GM18511 (cell line): ENCODE measurements at regions not wholly inside any gene's neighbourhood (a gene's known extent, or its start where the extent isn't known, plus 50 kb on each side); places are given as distances from the start of the nearest gene placed in this dataset.
"Not testable (repeated sequence)": the region's sequence is repeated elsewhere in the genome, so short reads cannot be mapped to it uniquely, and the experiment has no call there.

Source experiments
- ATAC-seq: cut with Tn5 transposase; IDR thresholded peaks from one replicate; pipeline ENCODE4 v1.9.1; 2021; ENCODE audit warnings: mild to moderate bottlenecking, moderate library complexity; ENCODE audit not compliant: unreplicated experiment

- ATAC-seq = no peak
These were observed 237.6 kb upstream of the MME start for GRCh38 chr3:154842536-154842935.

- ATAC-seq = no peak
These were observed 244.5 kb upstream of the MME start for GRCh38 chr3:154835639-154836038.

GRCh38 chr3:154834831-154835230 lies 245.3 kb upstream of the MME start:
- ATAC-seq = not testable (repeated sequence)

- no peak for ATAC-seq
These were observed 250.2 kb upstream of the MME start for GRCh38 chr3:154829929-154830328.

GRCh38 chr3:154819491-154819890 lies 260.6 kb upstream of the MME start:
- no peak for ATAC-seq

- ATAC-seq = no peak
These were observed 261.4 kb upstream of the MME start for GRCh38 chr3:154818676-154819255.

GRCh38 chr3:154810017-154810416 lies 270.1 kb upstream of the MME start:
- not testable (repeated sequence) for ATAC-seq

- no peak for ATAC-seq
These were observed 278.4 kb upstream of the MME start for GRCh38 chr3:154801729-154802128.

GRCh38 chr3:154799800-154800199 lies 280.3 kb upstream of the MME start:
- ATAC-seq = no peak

GRCh38 chr3:154795582-154795981 lies 284.5 kb upstream of the MME start:
- no peak for ATAC-seq

GRCh38 chr3:154794814-154795445 lies 285.2 kb upstream of the MME start:
- ATAC-seq = no peak

- ATAC-seq = no peak
These were observed 285.7 kb upstream of the MME start for GRCh38 chr3:154794391-154794790.

GRCh38 chr3:154792828-154793227 lies 287.3 kb upstream of the MME start:
- ATAC-seq = no peak

GRCh38 chr3:154791611-154792010 lies 288.5 kb upstream of the MME start:
- ATAC-seq = no peak

- ATAC-seq = no peak
These were observed 293.4 kb upstream of the MME start for GRCh38 chr3:154786724-154787123.

GRCh38 chr3:154783521-154783931 lies 296.6 kb upstream of the MME start:
- no peak for ATAC-seq

GRCh38 chr3:154783061-154783460 lies 297.1 kb upstream of the MME start:
- no peak for ATAC-seq

GRCh38 chr3:154782151-154782550 lies 298.0 kb upstream of the MME start:
- no peak for ATAC-seq

- no peak for ATAC-seq
These were observed 298.5 kb upstream of the MME start for GRCh38 chr3:154781595-154781994.

- ATAC-seq = no peak
These were observed 299.9 kb upstream of the MME start for GRCh38 chr3:154780263-154780662.

GRCh38 chr3:154779571-154779970 lies 300.5 kb upstream of the MME start:
- ATAC-seq = no peak

GRCh38 chr3:154778057-154778456 lies 302.1 kb upstream of the MME start:
- no peak for ATAC-seq
